ENCODE measurements at regions not wholly inside any gene's neighbourhood (a gene's known extent, or its start where the extent isn't known, plus 50 kb on each side); places are given as distances from the start of the nearest gene placed in this dataset.

DNA sequence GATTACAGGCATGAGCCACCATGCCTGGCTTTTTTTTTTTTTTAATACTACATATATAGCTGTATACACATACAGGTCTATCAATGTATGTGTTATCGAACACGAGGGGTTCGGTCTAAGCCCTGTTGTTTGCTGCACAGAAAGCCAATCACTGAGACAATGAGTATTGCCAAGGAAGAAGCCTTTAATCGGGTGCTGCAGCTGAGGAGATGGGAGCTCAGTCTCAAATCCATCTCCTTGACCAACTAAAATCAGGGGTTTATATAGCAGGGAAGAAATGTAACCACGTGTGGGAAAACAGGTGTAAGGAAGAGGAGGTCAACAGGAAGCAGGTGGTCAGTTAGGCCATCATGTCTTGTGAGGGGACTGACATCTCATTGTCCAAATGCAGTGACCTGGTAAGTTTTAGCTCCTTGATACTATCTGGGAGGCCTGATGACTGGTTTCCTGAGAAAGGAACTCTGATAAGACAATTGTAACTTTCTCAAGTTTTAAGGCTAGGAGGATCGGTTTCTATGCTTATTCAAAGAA lies 80.9 kb upstream of the MAP1LC3B2 start:
- H3K9me3 ChIP-seq (ENCODE audit: control insufficient read depth, insufficient read depth, low read depth, low read length): no peaks in the 10 kb centered on the region
- ChIA-PET CTCF (interaction anchor here (0.5 to 1.4 kb wide), 2 partner anchors 10 to 46 kb away, joined by 4 read pairs; no protein-coding TSS in a partner anchor), POLR2A (no interaction called here)
- H3K27ac ChIP-seq (ENCODE audit: extremely low read depth, low read depth, low read length): no peak overlapping the region
- H3K4me3 ChIP-seq (ENCODE audit: low read depth, low read length): no peak overlapping the region
- TF ChIP-seq, protein P1, sequence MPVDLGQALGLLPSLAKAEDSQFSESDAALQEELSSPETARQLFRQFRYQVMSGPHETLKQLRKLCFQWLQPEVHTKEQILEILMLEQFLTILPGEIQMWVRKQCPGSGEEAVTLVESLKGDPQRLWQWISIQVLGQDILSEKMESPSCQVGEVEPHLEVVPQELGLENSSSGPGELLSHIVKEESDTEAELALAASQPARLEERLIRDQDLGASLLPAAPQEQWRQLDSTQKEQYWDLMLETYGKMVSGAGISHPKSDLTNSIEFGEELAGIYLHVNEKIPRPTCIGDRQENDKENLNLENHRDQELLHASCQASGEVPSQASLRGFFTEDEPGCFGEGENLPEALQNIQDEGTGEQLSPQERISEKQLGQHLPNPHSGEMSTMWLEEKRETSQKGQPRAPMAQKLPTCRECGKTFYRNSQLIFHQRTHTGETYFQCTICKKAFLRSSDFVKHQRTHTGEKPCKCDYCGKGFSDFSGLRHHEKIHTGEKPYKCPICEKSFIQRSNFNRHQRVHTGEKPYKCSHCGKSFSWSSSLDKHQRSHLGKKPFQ (tag by site-specific recombination; IDR thresholded peaks at IDR 0.05): no peak
- TF ChIP-seq ZNF843 (tag by site-specific recombination; IDR thresholded peaks at IDR 0.05) (no peak), ZNF2 (tag by site-specific recombination; IDR thresholded peaks at IDR 0.05) (no peak), ZNF266 (tag by site-specific recombination; IDR thresholded peaks at IDR 0.05; ENCODE audit: low read depth) (no peak), ZNF621 (tag by site-specific recombination; IDR thresholded peaks at IDR 0.05) (no peak), ZNF623 (tag by site-specific recombination; IDR thresholded peaks at IDR 0.05) (no peak), ZNF394 (tag by site-specific recombination; IDR thresholded peaks at IDR 0.05; ENCODE audit: borderline replicate concordance) (no peak), SALL2 (tag by site-specific recombination; IDR thresholded peaks at IDR 0.05; ENCODE audit: borderline replicate concordance) (no peak), ZXDB (tag by site-specific recombination; IDR thresholded peaks at IDR 0.05) (no peak), CTCF (tag by site-specific recombination; IDR thresholded peaks at IDR 0.05) (no peak), ZNF426 (tag by site-specific recombination; IDR thresholded peaks at IDR 0.05) (no peak), SETDB1 (IDR thresholded peaks at IDR 0.05; ENCODE audit: insufficient read length, low read length) (no peak), INSM2 (tag by site-specific recombination; IDR thresholded peaks at IDR 0.05) (no peak), ZNF155 (tag by site-specific recombination; IDR thresholded peaks at IDR 0.05) (no peak), ZNF221 (tag by site-specific recombination; IDR thresholded peaks at IDR 0.05; ENCODE audit: borderline replicate concordance) (no peak)
- TF ChIP-seq, protein P2, sequence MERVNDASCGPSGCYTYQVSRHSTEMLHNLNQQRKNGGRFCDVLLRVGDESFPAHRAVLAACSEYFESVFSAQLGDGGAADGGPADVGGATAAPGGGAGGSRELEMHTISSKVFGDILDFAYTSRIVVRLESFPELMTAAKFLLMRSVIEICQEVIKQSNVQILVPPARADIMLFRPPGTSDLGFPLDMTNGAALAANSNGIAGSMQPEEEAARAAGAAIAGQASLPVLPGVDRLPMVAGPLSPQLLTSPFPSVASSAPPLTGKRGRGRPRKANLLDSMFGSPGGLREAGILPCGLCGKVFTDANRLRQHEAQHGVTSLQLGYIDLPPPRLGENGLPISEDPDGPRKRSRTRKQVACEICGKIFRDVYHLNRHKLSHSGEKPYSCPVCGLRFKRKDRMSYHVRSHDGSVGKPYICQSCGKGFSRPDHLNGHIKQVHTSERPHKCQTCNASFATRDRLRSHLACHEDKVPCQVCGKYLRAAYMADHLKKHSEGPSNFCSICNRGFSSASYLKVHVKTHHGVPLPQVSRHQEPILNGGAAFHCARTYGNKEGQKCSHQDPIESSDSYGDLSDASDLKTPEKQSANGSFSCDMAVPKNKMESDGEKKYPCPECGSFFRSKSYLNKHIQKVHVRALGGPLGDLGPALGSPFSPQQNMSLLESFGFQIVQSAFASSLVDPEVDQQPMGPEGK (tag by site-specific recombination; IDR thresholded peaks at IDR 0.05): no peak
- TF ChIP-seq, protein P3, sequence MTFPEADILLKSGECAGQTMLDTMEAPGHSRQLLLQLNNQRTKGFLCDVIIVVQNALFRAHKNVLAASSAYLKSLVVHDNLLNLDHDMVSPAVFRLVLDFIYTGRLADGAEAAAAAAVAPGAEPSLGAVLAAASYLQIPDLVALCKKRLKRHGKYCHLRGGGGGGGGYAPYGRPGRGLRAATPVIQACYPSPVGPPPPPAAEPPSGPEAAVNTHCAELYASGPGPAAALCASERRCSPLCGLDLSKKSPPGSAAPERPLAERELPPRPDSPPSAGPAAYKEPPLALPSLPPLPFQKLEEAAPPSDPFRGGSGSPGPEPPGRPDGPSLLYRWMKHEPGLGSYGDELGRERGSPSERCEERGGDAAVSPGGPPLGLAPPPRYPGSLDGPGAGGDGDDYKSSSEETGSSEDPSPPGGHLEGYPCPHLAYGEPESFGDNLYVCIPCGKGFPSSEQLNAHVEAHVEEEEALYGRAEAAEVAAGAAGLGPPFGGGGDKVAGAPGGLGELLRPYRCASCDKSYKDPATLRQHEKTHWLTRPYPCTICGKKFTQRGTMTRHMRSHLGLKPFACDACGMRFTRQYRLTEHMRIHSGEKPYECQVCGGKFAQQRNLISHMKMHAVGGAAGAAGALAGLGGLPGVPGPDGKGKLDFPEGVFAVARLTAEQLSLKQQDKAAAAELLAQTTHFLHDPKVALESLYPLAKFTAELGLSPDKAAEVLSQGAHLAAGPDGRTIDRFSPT (tag by site-specific recombination; IDR thresholded peaks at IDR 0.05): no peak
- H3K36me3 ChIP-seq (ENCODE audit: control insufficient read depth in 2 of 2, insufficient read depth in 1 of 2, low read length in 2 of 2): no peaks in the 10 kb centered on the region
- no peaks in the 10 kb centered on the region for H3K4me1 ChIP-seq (ENCODE audit: control insufficient read depth, insufficient read depth, low read length)
